NCI-H82 treated with DMSO at 0.1 percent for 48 hours (cell line): ENCODE measurements at regions not wholly inside any gene's neighbourhood (a gene's known extent, or its start where the extent isn't known, plus 50 kb on each side); places are given as distances from the start of the nearest gene placed in this dataset.
A peak's percentile ranks its signal among the peaks of the same experiment; 100 is the strongest.

Source experiments
- DNase-seq: peaks from one replicate; lab custom pipeline; 2025; ENCODE audit not compliant: unreplicated experiment; lab: John Stamatoyannopoulos, UW

- no peak for DNase-seq
Observed at GRCh38 chr16:87231295-87231694, 85.9 kb downstream of the C16orf95 start.

GRCh38 chr16:87231911-87232310 is 85.3 kb downstream of the C16orf95 start:
- no peak for DNase-seq

- DNase-seq, result no peak
Observed at GRCh38 chr16:87233928-87234327, 83.3 kb downstream of the C16orf95 start.

GRCh38 chr16:87234601-87235000 is 82.6 kb downstream of the C16orf95 start:
- DNase-seq, result no peak

- no peak for DNase-seq
Observed at GRCh38 chr16:87235810-87236515, 81.2 kb downstream of the C16orf95 start.

- DNase-seq, result no peak
Observed at GRCh38 chr16:87236516-87237115, 80.6 kb downstream of the C16orf95 start.

GRCh38 chr16:87238361-87238715 is 78.9 kb downstream of the C16orf95 start:
- peak; percentile 79 for DNase-seq

- DNase-seq, result no peak
Observed at GRCh38 chr16:87239545-87239944, 77.6 kb downstream of the C16orf95 start.

GRCh38 chr16:87240211-87241136 is 76.7 kb downstream of the C16orf95 start:
- no peak for DNase-seq

- no peak for DNase-seq
Observed at GRCh38 chr16:87241137-87241771, 75.9 kb downstream of the C16orf95 start.

GRCh38 chr16:87243478-87243877 is 73.7 kb downstream of the C16orf95 start:
- no peak for DNase-seq

GRCh38 chr16:87244636-87245197 is 72.5 kb downstream of the C16orf95 start:
- no peak for DNase-seq

- DNase-seq, result no peak
Observed at GRCh38 chr16:87245511-87245910, 71.7 kb downstream of the C16orf95 start.

- no peak for DNase-seq
Observed at GRCh38 chr16:87246269-87247065, 70.7 kb downstream of the C16orf95 start.

- DNase-seq, result no peak
Observed at GRCh38 chr16:87248714-87249113, 68.5 kb downstream of the C16orf95 start.

GRCh38 chr16:87249425-87249824 is 67.8 kb downstream of the C16orf95 start:
- DNase-seq, result no peak

GRCh38 chr16:87250431-87250960 is 66.7 kb downstream of the C16orf95 start:
- no peak for DNase-seq

GRCh38 chr16:87252269-87252970 is 64.8 kb downstream of the C16orf95 start:
- DNase-seq, result no peak
